A673 (cell line): ENCODE measurements at regions not wholly inside any gene's neighbourhood (a gene's known extent, or its start where the extent isn't known, plus 50 kb on each side); places are given as distances from the start of the nearest gene placed in this dataset.

Experiments used
- BruUV-seq: library from RNA; stranded (reverse); fragments of 400-500 nt; replicated peaks from 2 replicates; lab custom pipeline; 2021; lab: Mats Ljungman, UMichigan
- CTCF ChIA-PET: fragments of 300-600 bp; sonication (Branson Sonifier 250); formaldehyde crosslinking; loops from one replicate; lab custom pipeline; 2022; ENCODE audit warnings: antibody characterized with exemption; lab: Charles Lee
- POLR2A ChIA-PET: fragments of 300-600 bp; sonication (Branson Sonifier 250); formaldehyde crosslinking; loops from one replicate; lab custom pipeline; 2022; ENCODE audit warnings: antibody characterized with exemption; ENCODE audit not compliant: low non-redundant PET; lab: Charles Lee
- DNase-seq: peaks from one replicate; pipeline ENCODE4 v3.0.0-alpha.2; 2015; ENCODE audit warnings: low spot score
- H3K27ac ChIP-seq: fragments of 200-600 bp; sonication (generic); 2 replicates; pipeline ENCODE4 v1.5.1; 2016; ENCODE audit warnings: mixed run types, low read depth, mild to moderate bottlenecking, mixed read lengths, antibody characterized with exemption, low read length; ENCODE audit not compliant: poor library complexity, severe bottlenecking
- H3K27me3 ChIP-seq: fragments of 200-600 bp; sonication (generic); replicated peaks from 2 replicates; pipeline ENCODE4 v1.6.1; 2017; ENCODE audit warnings: mixed run types, low read depth, mild to moderate bottlenecking, mixed read lengths, antibody characterized with exemption, low read length; ENCODE audit not compliant: insufficient read depth, poor library complexity
- H3K36me3 ChIP-seq: fragments of 200-600 bp; sonication (generic); 2 replicates; pipeline ENCODE4 v1.6.1; 2016; ENCODE audit warnings: mixed run types, mild to moderate bottlenecking, mixed read lengths, antibody characterized with exemption, low read length; ENCODE audit not compliant: insufficient read depth, poor library complexity, severe bottlenecking
- H3K4me1 ChIP-seq: fragments of 200-600 bp; sonication (generic); 2 replicates; pipeline ENCODE4 v1.6.1; 2017; ENCODE audit warnings: mixed run types, mild to moderate bottlenecking, mixed read lengths, antibody characterized with exemption, low read length; ENCODE audit not compliant: insufficient read depth, poor library complexity, severe bottlenecking
- H3K4me3 ChIP-seq: fragments of 200-600 bp; sonication (generic); 2 replicates; pipeline ENCODE4 v1.5.1; 2016; ENCODE audit warnings: low read depth, mixed run types, mild to moderate bottlenecking, mixed read lengths, low read length; ENCODE audit not compliant: poor library complexity, severe bottlenecking
- H3K9me3 ChIP-seq: fragments of 200-600 bp; sonication (generic); 2 replicates; pipeline ENCODE4 v1.6.1; 2016; ENCODE audit warnings: mixed run types, low read depth, mild to moderate bottlenecking, mixed read lengths, antibody characterized with exemption, low read length; ENCODE audit not compliant: poor library complexity, severe bottlenecking
- EZH2 ChIP-seq: fragments of 200-600 bp; sonication (generic); IDR thresholded peaks from 2 replicates; pipeline ENCODE4 v1.6.1; 2017; ENCODE audit warnings: borderline replicate concordance, low read depth, mild to moderate bottlenecking, mixed read lengths, antibody characterized with exemption, low read length; ENCODE audit not compliant: poor library complexity, severe bottlenecking
- intact Hi-C: fragments of 100-400 bp; cut with micrococcal nuclease; formaldehyde crosslinking; loops from one replicate; pipeline ENCODE4 v1.10.0; 2022; ENCODE audit not compliant: unreplicated experiment
- TF ChIP-seq, protein P1 (sequence below): fragments of 300-800, 200-600 bp; sonication (generic); conservative IDR thresholded peaks from 2 replicates; pipeline ENCODE4 v1.5.1; 2017; ENCODE audit warnings: low read depth, mild to moderate bottlenecking, antibody characterized with exemption, low read length, moderate library complexity, mixed read lengths

- intact Hi-C loops, result no loop called here
- Histone ChIP-seq H3K9me3 (no peaks in the 10 kb centered on the region), H3K27me3 (no peaks in the 10 kb centered on the region), H3K27ac (no peak overlapping the region), H3K4me3 (no peak overlapping the region), H3K36me3 (no peaks in the 10 kb centered on the region), H3K4me1 (no peaks in the 10 kb centered on the region)
- TF ChIP-seq, protein P1, sequence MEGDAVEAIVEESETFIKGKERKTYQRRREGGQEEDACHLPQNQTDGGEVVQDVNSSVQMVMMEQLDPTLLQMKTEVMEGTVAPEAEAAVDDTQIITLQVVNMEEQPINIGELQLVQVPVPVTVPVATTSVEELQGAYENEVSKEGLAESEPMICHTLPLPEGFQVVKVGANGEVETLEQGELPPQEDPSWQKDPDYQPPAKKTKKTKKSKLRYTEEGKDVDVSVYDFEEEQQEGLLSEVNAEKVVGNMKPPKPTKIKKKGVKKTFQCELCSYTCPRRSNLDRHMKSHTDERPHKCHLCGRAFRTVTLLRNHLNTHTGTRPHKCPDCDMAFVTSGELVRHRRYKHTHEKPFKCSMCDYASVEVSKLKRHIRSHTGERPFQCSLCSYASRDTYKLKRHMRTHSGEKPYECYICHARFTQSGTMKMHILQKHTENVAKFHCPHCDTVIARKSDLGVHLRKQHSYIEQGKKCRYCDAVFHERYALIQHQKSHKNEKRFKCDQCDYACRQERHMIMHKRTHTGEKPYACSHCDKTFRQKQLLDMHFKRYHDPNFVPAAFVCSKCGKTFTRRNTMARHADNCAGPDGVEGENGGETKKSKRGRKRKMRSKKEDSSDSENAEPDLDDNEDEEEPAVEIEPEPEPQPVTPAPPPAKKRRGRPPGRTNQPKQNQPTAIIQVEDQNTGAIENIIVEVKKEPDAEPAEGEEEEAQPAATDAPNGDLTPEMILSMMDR, result no peak
- no peak for TF ChIP-seq EZH2
- no peak for DNase-seq
- BruUV-seq, result no TSS peak
- POLR2A ChIA-PET, result no interaction called here
- CTCF ChIA-PET, result no interaction called here
Measured at GRCh38 chr4:177163532-177163931, 146.1 kb upstream of the NEIL3 start.

DNA sequence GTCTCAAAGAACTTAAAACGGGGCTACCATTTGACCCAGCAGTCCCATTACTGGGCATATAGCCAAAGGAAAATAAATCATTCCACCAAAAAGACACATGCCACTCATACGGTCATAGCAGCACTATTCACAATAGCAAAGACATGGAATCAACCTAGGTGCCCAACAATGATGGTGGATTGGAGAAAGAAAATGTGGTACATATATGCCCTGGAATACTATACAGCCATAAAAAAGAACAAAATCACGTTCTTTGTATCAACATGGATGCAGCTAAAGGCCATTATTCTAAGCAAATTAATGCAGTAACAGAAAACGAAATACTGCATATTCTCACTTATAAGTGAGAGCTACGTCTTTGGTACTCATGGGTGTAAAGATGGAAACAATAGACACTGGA, 138.1 kb upstream of the NEIL3 start:
- TF ChIP-seq, protein P1, result no peak
- no peak for TF ChIP-seq EZH2
- Histone ChIP-seq H3K27ac (no peak overlapping the region), H3K36me3 (no peaks in the 10 kb centered on the region), H3K4me1 (no peaks in the 10 kb centered on the region), H3K9me3 (no peaks in the 10 kb centered on the region), H3K4me3 (no peak overlapping the region), H3K27me3 (no peaks in the 10 kb centered on the region)
- no TSS peak for BruUV-seq
- no peak for DNase-seq
- ChIA-PET POLR2A (no interaction called here), CTCF (no interaction called here)
- intact Hi-C loops, result no loop called here

GRCh38 chr4:177175473-177175872, 134.2 kb upstream of the NEIL3 start:
- no TSS peak for BruUV-seq
- POLR2A ChIA-PET, result no interaction called here

More at GRCh38 chr4:177175473-177175872, 134.2 kb upstream of the NEIL3 start:
- H3K27me3 ChIP-seq, result no peaks in the 10 kb centered on the region
- CTCF ChIA-PET, result no interaction called here
- H3K27ac ChIP-seq, result no peak overlapping the region
- no peak for DNase-seq
- H3K4me1 ChIP-seq, result no peaks in the 10 kb centered on the region
- H3K4me3 ChIP-seq, result no peak overlapping the region
- intact Hi-C loops, result no loop called here
- H3K9me3 ChIP-seq, result no peaks in the 10 kb centered on the region
- H3K36me3 ChIP-seq, result no peaks in the 10 kb centered on the region
- TF ChIP-seq, protein P1, result no peak
- no peak for TF ChIP-seq EZH2
